Trophoblast cell (in vitro differentiated cells and primary cell): ENCODE measurements at regions not wholly inside any gene's neighbourhood (a gene's known extent, or its start where the extent isn't known, plus 50 kb on each side); places are given as distances from the start of the nearest gene placed in this dataset.

Experiments
- DNase-seq, 2 donors: peaks; one replicate each; pipeline ENCODE4 v3.0.0-alpha.2; 2016
- H2AFZ ChIP-seq: 2 replicates; pipeline ENCODE4 v1.6.1; 2013; ENCODE audit warnings: low read length, moderate library complexity, mild to moderate bottlenecking; ENCODE audit not compliant: insufficient read depth, poor library complexity
- H2AK5ac ChIP-seq: 2 replicates; pipeline ENCODE4 v1.6.1; 2013; ENCODE audit warnings: mild to moderate bottlenecking, low read length
- H2BK120ac ChIP-seq: 2 replicates; pipeline ENCODE4 v1.6.1; 2013; ENCODE audit warnings: low read length, mild to moderate bottlenecking, moderate library complexity; ENCODE audit not compliant: insufficient read depth, poor library complexity
- H2BK12ac ChIP-seq: 2 replicates; pipeline ENCODE4 v1.6.1; 2013; ENCODE audit warnings: mild to moderate bottlenecking, low read length, moderate library complexity
- H2BK5ac ChIP-seq: 2 replicates; pipeline ENCODE4 v1.6.1; 2013; ENCODE audit warnings: low read length, low read depth, moderate library complexity, mild to moderate bottlenecking; ENCODE audit not compliant: poor library complexity
- H3K14ac ChIP-seq: 2 replicates; pipeline ENCODE4 v1.6.1; 2013; ENCODE audit warnings: mild to moderate bottlenecking, low read length
- H3K18ac ChIP-seq: 2 replicates; pipeline ENCODE4 v1.6.1; 2013; ENCODE audit warnings: mild to moderate bottlenecking, low read length
- H3K23ac ChIP-seq: 2 replicates; pipeline ENCODE4 v1.6.1; 2013; ENCODE audit warnings: low read length
- H3K27ac ChIP-seq: 2 replicates; pipeline ENCODE4 v1.5.1; 2013; ENCODE audit warnings: low read depth, mild to moderate bottlenecking, inconsistent platforms, low read length, moderate library complexity
- H3K27me3 ChIP-seq: 2 replicates; pipeline ENCODE4 v1.6.1; 2013; ENCODE audit warnings: inconsistent platforms, mild to moderate bottlenecking, low read length, moderate library complexity; ENCODE audit not compliant: insufficient read depth
- H3K36me3 ChIP-seq, 2 experiments: 1 replicate in 1 of 2; 2 replicates in 1 of 2; pipeline ENCODE4 v1.6.1; 2013; ENCODE audit warnings: low read length in 2 of 2, mild to moderate bottlenecking in 2 of 2, moderate library complexity in 1 of 2; ENCODE audit not compliant: insufficient read depth in 2 of 2, control insufficient read depth in 1 of 2
- H3K4ac ChIP-seq: 2 replicates; pipeline ENCODE4 v1.6.1; 2013; ENCODE audit warnings: low read depth, mild to moderate bottlenecking, low read length, moderate library complexity
- H3K4me1 ChIP-seq, 2 experiments: 1 replicate in 1 of 2; 2 replicates in 1 of 2; pipeline ENCODE4 v1.6.1; 2013; ENCODE audit warnings: low read length in 2 of 2, mild to moderate bottlenecking in 2 of 2, moderate library complexity in 1 of 2; ENCODE audit not compliant: insufficient read depth in 2 of 2, control insufficient read depth in 1 of 2
- H3K4me2 ChIP-seq: 2 replicates; pipeline ENCODE4 v1.6.1; 2013; ENCODE audit warnings: inconsistent platforms, mild to moderate bottlenecking, low read length, moderate library complexity
- H3K4me3 ChIP-seq: 2 replicates; pipeline ENCODE4 v1.5.1; 2013; ENCODE audit warnings: mild to moderate bottlenecking, low read depth, low read length, inconsistent platforms
- H3K79me1 ChIP-seq: one replicate; pipeline ENCODE4 v1.6.1; 2013; ENCODE audit warnings: low read length
- H3K79me2 ChIP-seq: 2 replicates; pipeline ENCODE4 v1.6.1; 2013; ENCODE audit warnings: low read length, mild to moderate bottlenecking; ENCODE audit not compliant: control insufficient read depth, insufficient read depth, poor library complexity
- H3K9ac ChIP-seq: 2 replicates; pipeline ENCODE4 v1.6.1; 2013; ENCODE audit warnings: mild to moderate bottlenecking, low read length
- H3K9me3 ChIP-seq: 2 replicates; pipeline ENCODE4 v1.6.1; 2013; ENCODE audit warnings: low read depth, mild to moderate bottlenecking, control low read depth, inconsistent platforms, low read length; ENCODE audit not compliant: insufficient read depth
- H4K12ac ChIP-seq: 2 replicates; pipeline ENCODE4 v1.6.1; 2013; ENCODE audit warnings: low read depth, mild to moderate bottlenecking, low read length, moderate library complexity
- H4K8ac ChIP-seq: 2 replicates; pipeline ENCODE4 v1.6.1; 2013; ENCODE audit warnings: low read depth, mild to moderate bottlenecking, low read length, moderate library complexity
- H4K91ac ChIP-seq: one replicate; pipeline ENCODE4 v1.6.1; 2013; ENCODE audit warnings: low read depth, mild to moderate bottlenecking, low read length, moderate library complexity
- WGBS: extraction: QIAGEN DNeasy Blood & Tissue Kit; methylation state at CpG from one replicate; pipeline ENCODE4 v1.1.7; 2013; ENCODE audit warnings: missing lambda C conversion rate; ENCODE audit not compliant: insufficient read length, insufficient coverage; ENCODE audit errors: extremely low coverage; 5-methylcytosine and 5-hydroxymethylcytosine counted together

- no peak overlapping the region for H3K14ac ChIP-seq
- no peak overlapping the region for H4K91ac ChIP-seq
- H3K9me3 ChIP-seq = no peaks in the 10 kb centered on the region
- no peak overlapping the region for H2BK12ac ChIP-seq
- no peak overlapping the region for H2BK5ac ChIP-seq
- no peak overlapping the region for H4K8ac ChIP-seq
- H4K12ac ChIP-seq = no peak overlapping the region
- H3K4me1 ChIP-seq = peaks cover 0 to 7% of the 10 kb centered on the region in 2 experiments
- H3K27ac ChIP-seq = no peak overlapping the region
- H3K79me2 ChIP-seq = peaks cover 2% of the 10 kb centered on the region
- H3K23ac ChIP-seq = no peak overlapping the region
- no peaks in the 10 kb centered on the region for H3K27me3 ChIP-seq
- no peak overlapping the region for H3K4me3 ChIP-seq
- no peak overlapping the region for H3K9ac ChIP-seq
- H3K4ac ChIP-seq = no peak overlapping the region
- H2AFZ ChIP-seq = no peak overlapping the region
- H2BK120ac ChIP-seq = no peak overlapping the region
- no peaks in the 10 kb centered on the region for H3K36me3 ChIP-seq
- no CpG with 5 or more reads among the region's 4 CpGs for WGBS
- no peak overlapping the region for H3K4me2 ChIP-seq
- no peak overlapping the region for H3K18ac ChIP-seq
- no peak overlapping the region for H2AK5ac ChIP-seq
- no peak for DNase-seq
- peaks cover 2% of the 10 kb centered on the region for H3K79me1 ChIP-seq
Observed at GRCh38 chr2:14536976-14537375, 95.5 kb upstream of the LRATD1 start.

- no peak overlapping the region for H4K8ac ChIP-seq
- H3K14ac ChIP-seq = no peak overlapping the region
- no peak overlapping the region for H2AK5ac ChIP-seq
- H3K27ac ChIP-seq = no peak overlapping the region
- no peak overlapping the region for H4K12ac ChIP-seq
- H3K27me3 ChIP-seq = no peaks in the 10 kb centered on the region
- H3K9ac ChIP-seq = no peak overlapping the region
- H3K23ac ChIP-seq = no peak overlapping the region
- peaks cover 0 to 6% of the 10 kb centered on the region in 2 experiments for H3K4me1 ChIP-seq
- no peaks in the 10 kb centered on the region for H3K79me1 ChIP-seq
- no peak overlapping the region for H3K18ac ChIP-seq
- H3K4me3 ChIP-seq = no peak overlapping the region
- H2AFZ ChIP-seq = no peak overlapping the region
- no peaks in the 10 kb centered on the region for H3K79me2 ChIP-seq
- H2BK12ac ChIP-seq = no peak overlapping the region
- WGBS = no CpG with 5 or more reads among the region's 1 CpG
- no peak overlapping the region for H2BK5ac ChIP-seq
- DNase-seq = no peak
- no peak overlapping the region for H3K4me2 ChIP-seq
- no peaks in the 10 kb centered on the region for H3K9me3 ChIP-seq
- H2BK120ac ChIP-seq = no peak overlapping the region
- no peak overlapping the region for H4K91ac ChIP-seq
- no peaks in the 10 kb centered on the region for H3K36me3 ChIP-seq
- H3K4ac ChIP-seq = no peak overlapping the region
Observed at GRCh38 chr2:14540015-14540414, 92.5 kb upstream of the LRATD1 start.

- no CpG with 5 or more reads among the region's 4 CpGs for WGBS
- H3K79me1 ChIP-seq = no peaks in the 10 kb centered on the region
Observed at GRCh38 chr2:14543284-14543683, 89.2 kb upstream of the LRATD1 start.

GRCh38 chr2:14544247-14544646, 88.3 kb upstream of the LRATD1 start:
- H3K79me1 ChIP-seq = no peaks in the 10 kb centered on the region
- H2AK5ac ChIP-seq = no peak overlapping the region
- H3K4me1 ChIP-seq = no peaks in the 10 kb centered on the region
- no peak overlapping the region for H3K4me2 ChIP-seq
- H3K27ac ChIP-seq = no peak overlapping the region
- H3K18ac ChIP-seq = no peak overlapping the region
- no peak overlapping the region for H2BK120ac ChIP-seq
- no peaks in the 10 kb centered on the region for H3K27me3 ChIP-seq
- no CpG with 5 or more reads among the region's 4 CpGs for WGBS
- H3K36me3 ChIP-seq = no peaks in the 10 kb centered on the region
- H3K4me3 ChIP-seq = no peak overlapping the region
- H2BK5ac ChIP-seq = no peak overlapping the region
- H4K12ac ChIP-seq = no peak overlapping the region
- no peak overlapping the region for H3K9ac ChIP-seq
- no peaks in the 10 kb centered on the region for H3K9me3 ChIP-seq
- no peak overlapping the region for H3K23ac ChIP-seq
- no peaks in the 10 kb centered on the region for H3K79me2 ChIP-seq
- H2BK12ac ChIP-seq = no peak overlapping the region
- no peak overlapping the region for H4K91ac ChIP-seq
- no peak overlapping the region for H3K14ac ChIP-seq
- H3K4ac ChIP-seq = no peak overlapping the region
- no peak overlapping the region for H4K8ac ChIP-seq
- no peak overlapping the region for H2AFZ ChIP-seq
- DNase-seq = no peak

More at GRCh38 chr2:14543284-14543683, 89.2 kb upstream of the LRATD1 start:
- Histone ChIP-seq H2AFZ (no peak overlapping the region), H3K4me1 (no peaks in the 10 kb centered on the region), H3K14ac (no peak overlapping the region), H3K18ac (no peak overlapping the region), H3K27me3 (no peaks in the 10 kb centered on the region), H4K91ac (no peak overlapping the region), H3K4me2 (no peak overlapping the region), H2AK5ac (no peak overlapping the region), H2BK5ac (no peak overlapping the region), H3K79me2 (no peaks in the 10 kb centered on the region), H3K27ac (no peak overlapping the region), H3K9me3 (no peaks in the 10 kb centered on the region), H3K36me3 (no peaks in the 10 kb centered on the region), H3K23ac (no peak overlapping the region), H3K9ac (no peak overlapping the region), H2BK120ac (no peak overlapping the region), H2BK12ac (no peak overlapping the region), H4K8ac (no peak overlapping the region), H3K4ac (no peak overlapping the region), H4K12ac (no peak overlapping the region), H3K4me3 (no peak overlapping the region)
- peak; percentile 46 to 71 for DNase-seq
